OCI-LY7 (cell line): ENCODE measurements at regions not wholly inside any gene's neighbourhood (a gene's known extent, or its start where the extent isn't known, plus 50 kb on each side); places are given as distances from the start of the nearest gene placed in this dataset.

ENCODE experiments used
- EZH2phosphoT487 ChIP-seq: fragments of 200-600 bp; sonication (generic); IDR thresholded peaks from 2 replicates; pipeline ENCODE4 v1.6.1; 2018; ENCODE audit warnings: low read depth, borderline replicate concordance, mild to moderate bottlenecking, mixed run types, antibody characterized with exemption, low read length, moderate library complexity, mixed read lengths
- TF ChIP-seq, protein P1 (sequence below): fragments of 200-600 bp; sonication (generic); conservative IDR thresholded peaks from 2 replicates; pipeline ENCODE4 v1.5.1; 2014; ENCODE audit warnings: mild to moderate bottlenecking, antibody characterized with exemption, low read length, moderate library complexity, mixed read lengths

DNA sequence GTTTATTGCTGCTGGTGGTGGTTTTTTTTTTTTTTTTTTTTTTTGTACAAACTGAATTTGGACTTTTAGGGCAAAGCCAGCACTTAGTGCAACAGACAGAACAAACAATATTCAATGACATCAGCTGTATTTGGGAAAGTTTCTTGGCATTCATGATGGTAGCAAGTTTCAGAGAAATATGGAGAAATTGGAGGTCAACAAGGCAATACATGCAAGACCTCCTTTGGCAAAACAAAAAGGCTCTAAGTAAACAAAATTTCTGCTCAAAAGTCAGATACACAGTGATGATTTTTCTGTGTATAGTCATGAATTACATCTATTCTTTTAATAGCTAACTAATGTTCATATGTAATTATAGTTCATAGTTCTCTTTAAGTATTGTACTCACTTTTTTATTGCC, 612.5 kb upstream of the LUZP2 start:
- TF ChIP-seq, protein P1, sequence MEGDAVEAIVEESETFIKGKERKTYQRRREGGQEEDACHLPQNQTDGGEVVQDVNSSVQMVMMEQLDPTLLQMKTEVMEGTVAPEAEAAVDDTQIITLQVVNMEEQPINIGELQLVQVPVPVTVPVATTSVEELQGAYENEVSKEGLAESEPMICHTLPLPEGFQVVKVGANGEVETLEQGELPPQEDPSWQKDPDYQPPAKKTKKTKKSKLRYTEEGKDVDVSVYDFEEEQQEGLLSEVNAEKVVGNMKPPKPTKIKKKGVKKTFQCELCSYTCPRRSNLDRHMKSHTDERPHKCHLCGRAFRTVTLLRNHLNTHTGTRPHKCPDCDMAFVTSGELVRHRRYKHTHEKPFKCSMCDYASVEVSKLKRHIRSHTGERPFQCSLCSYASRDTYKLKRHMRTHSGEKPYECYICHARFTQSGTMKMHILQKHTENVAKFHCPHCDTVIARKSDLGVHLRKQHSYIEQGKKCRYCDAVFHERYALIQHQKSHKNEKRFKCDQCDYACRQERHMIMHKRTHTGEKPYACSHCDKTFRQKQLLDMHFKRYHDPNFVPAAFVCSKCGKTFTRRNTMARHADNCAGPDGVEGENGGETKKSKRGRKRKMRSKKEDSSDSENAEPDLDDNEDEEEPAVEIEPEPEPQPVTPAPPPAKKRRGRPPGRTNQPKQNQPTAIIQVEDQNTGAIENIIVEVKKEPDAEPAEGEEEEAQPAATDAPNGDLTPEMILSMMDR, result no peak
- no peak for TF ChIP-seq EZH2phosphoT487
